ENCODE measurements at regions not wholly inside any gene's neighbourhood (a gene's known extent, or its start where the extent isn't known, plus 50 kb on each side); places are given as distances from the start of the nearest gene placed in this dataset.

DNA sequence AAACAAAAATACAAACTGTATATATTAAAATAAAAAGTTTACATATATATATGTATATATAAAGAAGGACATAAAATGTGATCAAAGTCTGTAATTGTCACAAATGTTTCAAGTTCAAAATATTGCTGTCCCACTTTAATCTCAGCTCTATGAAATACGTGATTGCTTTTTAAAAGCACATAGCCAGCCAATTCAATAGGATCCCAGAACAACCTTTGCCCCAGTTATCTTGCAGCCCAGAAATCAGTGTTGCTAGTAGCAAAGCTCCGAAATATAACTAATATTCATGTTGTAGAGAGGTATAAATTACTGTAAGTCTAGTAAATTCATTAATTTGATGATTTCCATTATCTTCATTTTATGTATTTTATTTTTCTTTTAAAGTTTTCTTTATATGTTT is 114.6 kb downstream of the ELOVL4 start:
- Histone ChIP-seq H3K27me3 (replicated peaks; ENCODE audit: control insufficient read depth, insufficient read depth, low read length) (no peaks in the 10 kb centered on the region), H3K9me3 (no peaks in the 10 kb centered on the region), H3K4me1 (peaks cover 12% of the 10 kb centered on the region; the same call in 1 of the 2 replicates), H3K4me3 (ENCODE audit: low read depth, low read length) (no peak overlapping the region), H3K36me3 (ENCODE audit: control insufficient read depth, insufficient read depth, low read length) (no peaks in the 10 kb centered on the region)
- Mint-ChIP-seq H3K4me3 (ENCODE audit: unreplicated experiment) (no peak overlapping the region), H3K36me3 (ENCODE audit: insufficient read depth, unreplicated experiment) (no peaks in the 10 kb centered on the region), H3K9me3 (ENCODE audit: unreplicated experiment) (no peaks in the 10 kb centered on the region), H3K27me3 (ENCODE audit: insufficient read depth, unreplicated experiment) (peaks cover 2% of the 10 kb centered on the region), H3K27ac (ENCODE audit: unreplicated experiment) (no peak overlapping the region), H3K4me1 (ENCODE audit: low read depth, unreplicated experiment) (peaks cover 7% of the 10 kb centered on the region)
- DNase-seq = no peak
- CTCF ChIA-PET = no interaction called here
- intact Hi-C loops (cut with micrococcal nuclease; ENCODE audit: unreplicated experiment) = no loop called here
- no TSS peak for BruUV-seq (replicated peaks)
- POLR2A ChIA-PET = no interaction called here
- TF ChIP-seq, protein P1, sequence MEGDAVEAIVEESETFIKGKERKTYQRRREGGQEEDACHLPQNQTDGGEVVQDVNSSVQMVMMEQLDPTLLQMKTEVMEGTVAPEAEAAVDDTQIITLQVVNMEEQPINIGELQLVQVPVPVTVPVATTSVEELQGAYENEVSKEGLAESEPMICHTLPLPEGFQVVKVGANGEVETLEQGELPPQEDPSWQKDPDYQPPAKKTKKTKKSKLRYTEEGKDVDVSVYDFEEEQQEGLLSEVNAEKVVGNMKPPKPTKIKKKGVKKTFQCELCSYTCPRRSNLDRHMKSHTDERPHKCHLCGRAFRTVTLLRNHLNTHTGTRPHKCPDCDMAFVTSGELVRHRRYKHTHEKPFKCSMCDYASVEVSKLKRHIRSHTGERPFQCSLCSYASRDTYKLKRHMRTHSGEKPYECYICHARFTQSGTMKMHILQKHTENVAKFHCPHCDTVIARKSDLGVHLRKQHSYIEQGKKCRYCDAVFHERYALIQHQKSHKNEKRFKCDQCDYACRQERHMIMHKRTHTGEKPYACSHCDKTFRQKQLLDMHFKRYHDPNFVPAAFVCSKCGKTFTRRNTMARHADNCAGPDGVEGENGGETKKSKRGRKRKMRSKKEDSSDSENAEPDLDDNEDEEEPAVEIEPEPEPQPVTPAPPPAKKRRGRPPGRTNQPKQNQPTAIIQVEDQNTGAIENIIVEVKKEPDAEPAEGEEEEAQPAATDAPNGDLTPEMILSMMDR (IDR thresholded peaks at IDR 0.05; ENCODE audit: insufficient read depth in 1 of 2, low read depth in 1 of 2, low read length in 1 of 2, severe bottlenecking in 1 of 2, unreplicated experiment in 1 of 2) = no peak

DNA sequence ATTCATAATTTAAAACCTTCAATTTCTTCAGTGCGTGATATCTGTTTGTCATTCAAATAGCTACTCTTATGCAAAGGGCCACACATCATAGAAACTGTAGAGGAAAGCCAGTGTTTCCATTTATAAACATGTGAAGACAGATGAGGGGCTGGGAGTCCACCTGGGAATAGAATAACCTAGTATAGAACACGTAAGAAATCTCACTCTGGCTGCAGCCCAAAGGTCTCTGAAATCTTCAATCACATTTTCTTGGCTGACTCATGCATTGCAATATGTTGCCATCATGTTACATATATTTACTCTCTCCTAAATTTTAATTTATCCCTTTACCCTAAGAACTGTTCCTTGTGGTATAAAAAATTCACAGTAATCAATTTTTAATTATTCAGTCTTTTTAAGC is 123.2 kb downstream of the ELOVL4 start:
- Histone ChIP-seq H3K4me3 (ENCODE audit: low read depth, low read length) (no peak overlapping the region), H3K36me3 (ENCODE audit: control insufficient read depth, insufficient read depth, low read length) (no peaks in the 10 kb centered on the region), H3K9me3 (peaks cover 6% of the 10 kb centered on the region; the same call in 1 of the 2 replicates), H3K27me3 (replicated peaks; ENCODE audit: control insufficient read depth, insufficient read depth, low read length) (no peaks in the 10 kb centered on the region), H3K4me1 (peaks cover 10% of the 10 kb centered on the region)
- Mint-ChIP-seq H3K4me1 (ENCODE audit: low read depth, unreplicated experiment) (peaks cover 10% of the 10 kb centered on the region), H3K4me3 (ENCODE audit: unreplicated experiment) (no peak overlapping the region), H3K27ac (ENCODE audit: unreplicated experiment) (no peak overlapping the region), H3K9me3 (ENCODE audit: unreplicated experiment) (peaks cover 6% of the 10 kb centered on the region), H3K36me3 (ENCODE audit: insufficient read depth, unreplicated experiment) (no peaks in the 10 kb centered on the region), H3K27me3 (ENCODE audit: insufficient read depth, unreplicated experiment) (no peaks in the 10 kb centered on the region)
- ChIA-PET POLR2A (no interaction called here), CTCF (no interaction called here)
- DNase-seq = no peak
- intact Hi-C loops (cut with micrococcal nuclease; ENCODE audit: unreplicated experiment) = no loop called here
- no TSS peak for BruUV-seq (replicated peaks)
- TF ChIP-seq, protein P1 (IDR thresholded peaks at IDR 0.05; ENCODE audit: insufficient read depth in 1 of 2, low read depth in 1 of 2, low read length in 1 of 2, severe bottlenecking in 1 of 2, unreplicated experiment in 1 of 2) = no peak

DNA sequence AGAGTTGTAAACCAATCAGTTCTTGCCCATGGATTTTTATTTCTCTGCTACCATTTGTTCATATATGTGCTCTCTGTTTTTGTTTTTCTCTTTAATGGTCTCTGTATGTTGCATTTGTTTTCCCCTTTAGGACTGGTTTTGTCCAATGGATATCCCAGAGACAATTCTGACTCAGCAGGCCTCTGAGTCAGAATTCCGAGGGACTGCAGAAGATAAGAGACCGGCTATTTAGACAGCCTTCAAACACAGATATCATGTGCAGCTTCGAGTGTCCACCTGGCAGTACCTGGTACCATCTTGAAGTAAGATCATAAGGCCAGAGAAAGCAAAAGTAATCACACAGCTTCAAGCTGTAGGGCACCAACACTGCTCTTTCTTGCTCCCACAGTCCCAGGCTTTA is 125.5 kb downstream of the ELOVL4 start:
- no peak overlapping the region for H3K4me3 Mint-ChIP-seq (ENCODE audit: unreplicated experiment)
- Histone ChIP-seq H3K36me3 (ENCODE audit: control insufficient read depth, insufficient read depth, low read length) (no peaks in the 10 kb centered on the region), H3K9me3 (peaks cover 6% of the 10 kb centered on the region; the same call in 1 of the 2 replicates), H3K27me3 (replicated peaks; ENCODE audit: control insufficient read depth, insufficient read depth, low read length) (no peaks in the 10 kb centered on the region), H3K4me3 (ENCODE audit: low read depth, low read length) (no peak overlapping the region), H3K4me1 (peaks cover 10% of the 10 kb centered on the region)
- POLR2A ChIA-PET = no interaction called here
- H3K27me3 Mint-ChIP-seq (ENCODE audit: insufficient read depth, unreplicated experiment) = no peaks in the 10 kb centered on the region
- H3K27ac Mint-ChIP-seq (ENCODE audit: unreplicated experiment) = no peak overlapping the region
- H3K36me3 Mint-ChIP-seq (ENCODE audit: insufficient read depth, unreplicated experiment) = no peaks in the 10 kb centered on the region
- peaks cover 10% of the 10 kb centered on the region for H3K4me1 Mint-ChIP-seq (ENCODE audit: low read depth, unreplicated experiment)
- CTCF ChIA-PET = no interaction called here
- TF ChIP-seq, protein P1 (IDR thresholded peaks at IDR 0.05; ENCODE audit: insufficient read depth in 1 of 2, low read depth in 1 of 2, low read length in 1 of 2, severe bottlenecking in 1 of 2, unreplicated experiment in 1 of 2) = no peak
- no TSS peak for BruUV-seq (replicated peaks)
- DNase-seq = peak; percentile 20 to 45
- peaks cover 6% of the 10 kb centered on the region for H3K9me3 Mint-ChIP-seq (ENCODE audit: unreplicated experiment)
- intact Hi-C loops (cut with micrococcal nuclease; ENCODE audit: unreplicated experiment) = no loop called here

Data from Caco-2 (cell line).